Dermis blood vessel endothelial cell (primary cell): ENCODE measurements at regions not wholly inside any gene's neighbourhood (a gene's known extent, or its start where the extent isn't known, plus 50 kb on each side); places are given as distances from the start of the nearest gene placed in this dataset.

Experiments
- DNase-seq: peaks from one replicate; pipeline ENCODE4 v3.0.0; 2010

DNA sequence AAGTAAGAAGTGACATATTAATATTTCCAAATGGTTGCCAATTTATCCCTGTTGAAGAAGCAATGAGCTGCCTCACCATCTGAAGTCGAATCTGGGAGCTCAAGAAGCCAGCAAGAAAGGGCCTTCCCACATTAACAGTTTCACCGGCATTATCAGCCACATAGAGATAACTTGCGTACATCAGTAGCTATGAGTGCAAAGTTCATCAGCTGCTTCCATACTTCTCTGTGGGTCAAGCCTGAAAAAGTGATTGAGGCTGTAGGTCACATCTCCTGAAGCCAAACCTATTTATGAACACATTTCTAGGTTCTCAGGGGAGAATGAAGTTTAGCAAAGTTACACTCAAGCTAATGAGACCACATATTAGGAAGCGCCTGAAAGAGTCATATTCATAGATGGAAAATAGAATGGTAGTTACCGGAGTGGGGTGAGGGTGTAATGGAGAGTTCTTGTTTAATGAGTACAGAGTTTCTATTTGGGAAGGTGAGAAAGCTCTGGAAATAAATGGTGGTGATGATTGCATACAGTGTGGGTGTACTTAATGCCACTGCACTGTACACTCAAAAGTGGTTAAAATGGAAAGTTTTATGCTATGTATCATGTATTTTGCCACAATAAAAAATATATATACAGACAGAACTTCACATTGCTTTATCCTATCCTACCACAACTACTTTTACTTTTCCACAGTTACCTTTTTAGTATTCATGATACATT is 189.3 kb upstream of the SP4 start:
- no peak for DNase-seq

DNA sequence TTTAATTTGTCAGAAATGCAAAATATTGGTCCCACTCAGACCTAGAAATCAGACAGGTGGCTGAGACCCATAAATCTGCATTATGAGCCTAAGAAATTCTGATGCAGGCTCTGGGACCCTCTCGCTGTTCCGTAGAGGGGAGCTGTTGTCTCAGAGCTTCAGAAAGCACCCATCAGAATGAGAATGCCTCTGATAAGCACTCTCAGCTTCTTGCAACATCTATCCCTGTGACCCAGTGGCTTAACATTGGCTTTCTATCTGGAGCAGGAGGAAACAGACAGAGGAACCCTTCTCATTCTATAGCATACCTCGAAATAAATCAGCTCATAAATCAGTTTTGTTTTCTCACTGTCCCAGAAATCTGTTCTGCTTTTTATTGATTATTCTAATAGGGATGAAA is 184.6 kb upstream of the SP4 start:
- no peak for DNase-seq

DNA sequence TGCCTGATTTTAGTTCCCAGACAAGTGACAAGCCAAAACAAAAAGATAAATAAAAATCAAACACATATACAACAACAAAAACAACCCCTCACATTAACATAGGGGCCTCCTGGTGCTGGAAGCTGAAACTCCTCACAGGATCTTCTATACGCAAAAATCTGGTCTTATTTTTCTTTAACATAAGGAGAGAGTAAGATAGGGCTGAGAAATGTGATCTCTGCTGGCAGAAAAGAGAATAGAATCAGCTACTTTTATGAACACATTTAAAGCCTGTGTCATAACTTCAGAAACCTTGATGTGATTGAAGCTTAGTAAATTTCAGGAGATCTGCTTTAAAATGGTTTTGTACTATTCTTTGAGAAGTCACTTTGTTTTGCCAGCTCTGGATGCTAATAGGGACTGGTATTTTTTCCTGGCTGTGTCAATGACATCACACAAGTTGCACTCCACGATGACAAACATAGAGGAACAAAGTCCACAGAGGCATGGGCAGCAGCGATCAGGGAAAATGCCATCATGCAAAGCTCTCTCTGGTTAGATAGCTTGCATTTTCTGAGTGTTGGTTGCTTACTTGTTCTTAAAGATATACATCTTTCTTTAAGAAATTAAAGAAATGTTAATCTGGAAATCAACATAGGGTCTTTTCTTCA is 176.6 kb upstream of the SP4 start:
- no peak for DNase-seq

DNA sequence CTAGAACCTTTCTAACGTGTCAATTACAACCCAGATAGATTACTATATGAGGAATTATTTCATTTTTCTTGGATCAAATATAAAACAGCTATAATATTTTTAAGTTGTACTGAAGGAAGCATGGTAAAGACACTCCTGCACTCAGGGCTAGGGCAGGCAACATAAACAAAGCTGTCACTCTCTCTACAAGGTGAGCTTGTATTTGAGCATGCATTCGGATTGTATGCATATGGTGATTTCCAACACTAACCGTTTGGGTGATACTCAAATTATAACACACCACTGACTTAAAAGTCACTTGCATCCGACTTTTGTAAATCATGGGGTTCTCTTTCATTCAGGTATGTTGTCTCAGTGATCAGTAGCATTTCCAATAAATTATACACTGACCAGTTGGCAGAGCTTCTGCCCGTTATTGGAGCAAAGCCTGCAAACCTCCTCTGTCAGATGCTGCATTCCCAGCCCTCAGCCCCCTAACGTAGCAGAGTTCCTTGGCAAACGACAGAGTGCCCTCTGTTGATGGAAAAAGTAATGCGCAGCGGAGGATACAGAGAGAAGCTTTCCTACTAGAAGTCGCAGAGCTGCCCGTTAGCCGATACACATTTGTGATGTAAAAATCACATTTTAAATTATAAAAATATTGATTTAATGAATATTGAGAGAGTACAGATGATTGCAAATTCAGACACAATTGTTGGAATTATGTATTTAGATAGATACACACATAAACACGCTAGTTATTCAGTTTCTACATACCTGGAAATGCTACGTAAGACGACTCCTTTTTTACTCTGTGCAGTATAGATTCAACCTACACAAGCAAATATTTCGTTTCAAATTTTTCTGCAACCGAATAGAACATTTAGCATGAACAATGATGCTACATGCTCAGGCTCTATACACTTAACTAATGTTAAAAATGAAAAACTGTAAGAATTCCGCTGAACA is 173.9 kb upstream of the SP4 start:
- DNase-seq, result peak; percentile 78

DNA sequence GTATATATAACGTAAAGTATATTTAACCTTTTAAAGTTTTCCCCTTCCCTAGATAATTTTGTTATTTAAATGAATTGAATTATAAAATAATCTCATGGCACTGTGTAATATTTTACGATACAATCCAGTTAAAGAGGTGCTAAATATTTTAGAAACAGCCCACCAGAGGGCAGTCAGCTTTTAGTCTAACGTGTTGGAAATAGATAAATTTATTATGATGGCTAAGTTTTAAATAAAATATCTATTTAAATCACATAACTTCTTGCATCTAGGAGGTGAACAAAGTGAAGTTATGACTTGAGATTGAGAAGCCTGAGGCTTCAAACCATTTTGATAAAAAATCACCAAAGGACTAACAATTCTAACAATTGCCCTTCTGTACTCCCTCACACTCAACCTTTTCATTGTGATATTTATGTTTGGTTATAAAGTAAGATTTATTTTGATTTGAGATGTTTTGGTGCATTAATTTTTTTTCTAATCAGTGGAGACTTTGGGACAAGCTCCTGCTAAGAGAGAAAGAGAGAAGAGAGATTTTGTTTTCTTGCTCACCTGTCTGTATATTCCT is 171.5 kb upstream of the SP4 start:
- DNase-seq, result peak; percentile 72

DNA sequence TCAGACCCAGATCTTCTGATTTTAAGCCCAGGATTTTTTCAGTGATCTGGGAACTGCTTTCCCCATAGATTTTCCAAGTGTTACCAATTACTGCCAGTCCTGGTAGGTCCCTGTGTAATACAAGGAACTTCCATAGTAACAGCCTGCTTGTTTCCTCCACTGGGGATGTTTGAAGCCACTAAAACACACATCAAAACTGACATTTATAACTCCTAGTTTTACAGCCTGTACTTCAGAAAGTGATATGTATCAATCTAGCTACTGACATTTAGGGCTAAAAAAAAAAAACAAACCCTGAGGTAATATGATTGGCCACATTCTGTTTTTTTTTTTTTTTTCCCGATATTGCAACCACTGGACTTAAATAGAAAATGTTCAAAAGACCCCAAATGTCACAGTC is 166.9 kb upstream of the SP4 start:
- no peak for DNase-seq

DNA sequence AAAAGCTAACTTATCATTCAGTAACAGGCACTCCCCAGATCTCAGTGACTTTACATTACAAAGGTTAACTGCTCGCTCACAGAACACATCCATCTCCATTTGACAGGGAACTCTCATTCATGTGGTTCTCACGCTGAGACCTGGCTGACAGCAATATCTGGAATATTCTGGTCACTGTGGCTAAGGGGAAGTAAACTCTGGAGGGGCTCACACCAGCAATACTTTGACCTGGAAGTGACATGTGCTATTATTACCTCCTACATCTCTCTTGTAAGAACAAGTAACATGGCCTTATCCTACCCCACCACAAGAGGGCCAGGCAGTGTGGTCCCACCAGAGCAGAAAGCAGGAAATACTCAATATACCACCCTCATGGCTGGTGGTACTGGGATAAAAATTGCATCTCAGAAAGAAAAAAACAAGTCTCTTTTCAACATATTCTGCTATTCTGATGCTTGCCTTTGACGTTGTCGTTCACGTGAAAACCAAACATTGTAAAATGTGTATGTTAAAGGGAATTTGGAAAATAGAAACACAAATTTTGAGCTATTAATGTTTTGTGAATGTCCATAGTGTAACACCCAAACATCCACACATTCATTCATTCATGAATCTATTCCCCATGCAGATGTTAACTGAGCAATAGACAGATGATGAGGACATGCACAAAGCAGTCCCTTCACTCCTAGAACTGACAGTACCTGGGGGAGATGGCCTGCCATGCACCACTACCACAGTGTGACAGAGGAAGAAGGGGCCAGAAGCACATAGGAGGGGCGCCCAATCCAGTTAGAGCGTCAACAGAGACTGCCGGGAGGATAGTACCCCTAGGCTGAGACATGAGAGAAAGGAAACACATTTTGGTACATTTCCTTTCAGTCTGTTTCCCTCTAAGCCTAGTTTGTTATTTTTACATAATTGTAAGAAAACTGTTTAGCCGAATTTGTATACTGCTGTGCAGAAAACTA is 166.0 kb upstream of the SP4 start:
- peak; percentile 68 for DNase-seq

DNA sequence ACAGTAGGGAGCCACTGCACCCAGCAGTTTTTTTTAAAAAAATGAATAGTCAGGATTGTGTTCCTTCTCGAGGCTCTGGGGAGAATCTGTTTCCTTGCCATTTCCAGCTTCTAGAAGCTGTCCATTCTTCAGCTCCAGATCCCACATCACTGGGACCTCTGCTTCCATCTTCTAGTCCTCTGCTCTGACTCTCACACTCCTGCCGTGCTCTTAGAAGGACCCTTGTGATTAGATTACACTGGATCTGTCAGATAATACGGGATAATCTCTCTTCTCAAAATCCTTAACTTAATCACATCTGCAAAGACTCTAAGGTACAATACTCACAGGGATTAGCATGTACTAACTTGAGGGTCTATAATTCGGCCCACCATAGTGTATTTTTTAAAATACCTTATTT is 158.9 kb upstream of the SP4 start:
- DNase-seq, result no peak

DNA sequence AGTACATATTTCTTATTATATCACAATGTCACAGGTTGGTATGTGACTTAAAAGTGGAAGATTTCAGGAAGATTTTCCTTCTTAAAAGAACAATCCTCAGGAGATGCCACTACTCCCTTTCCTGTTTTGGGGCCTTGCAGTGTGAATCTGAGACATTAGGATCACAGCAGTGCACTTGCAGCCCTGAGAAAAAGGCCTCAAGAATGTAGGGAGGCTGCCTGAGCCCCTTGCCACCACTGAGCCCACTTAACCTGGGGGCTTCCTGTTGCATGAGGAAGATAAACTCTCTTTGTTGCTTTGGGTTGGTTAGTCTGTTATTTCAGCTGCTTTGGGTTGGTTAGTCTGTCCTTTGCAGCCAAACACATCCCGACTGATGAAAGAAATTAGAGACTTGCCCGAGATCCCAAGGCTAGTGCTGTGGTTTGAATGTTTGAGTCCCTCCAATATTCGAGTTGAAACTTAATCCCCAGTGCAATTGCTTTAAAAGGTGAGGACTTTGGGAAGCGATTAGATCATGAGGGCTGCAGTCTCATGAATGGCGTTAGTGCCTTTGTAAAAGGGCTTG is 151.3 kb upstream of the SP4 start:
- DNase-seq, result no peak

DNA sequence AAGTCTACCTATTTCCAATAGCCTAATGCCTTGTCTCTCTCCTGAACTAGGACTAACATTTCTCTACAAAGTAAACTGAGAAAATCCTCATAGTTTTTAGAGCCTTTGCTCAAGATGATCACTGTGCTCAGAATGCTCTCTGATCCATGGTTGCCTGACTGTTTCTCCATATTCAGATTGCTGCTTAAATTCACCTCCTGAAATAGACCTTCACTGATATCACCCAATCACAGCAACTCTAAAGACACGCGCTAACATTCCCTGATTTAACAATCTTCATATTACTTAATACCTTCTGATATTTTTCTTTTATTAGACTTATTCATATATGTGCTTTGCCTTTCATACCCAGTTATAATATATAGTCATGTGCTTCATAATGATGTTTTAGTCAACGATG is 148.9 kb upstream of the SP4 start:
- no peak for DNase-seq

DNA sequence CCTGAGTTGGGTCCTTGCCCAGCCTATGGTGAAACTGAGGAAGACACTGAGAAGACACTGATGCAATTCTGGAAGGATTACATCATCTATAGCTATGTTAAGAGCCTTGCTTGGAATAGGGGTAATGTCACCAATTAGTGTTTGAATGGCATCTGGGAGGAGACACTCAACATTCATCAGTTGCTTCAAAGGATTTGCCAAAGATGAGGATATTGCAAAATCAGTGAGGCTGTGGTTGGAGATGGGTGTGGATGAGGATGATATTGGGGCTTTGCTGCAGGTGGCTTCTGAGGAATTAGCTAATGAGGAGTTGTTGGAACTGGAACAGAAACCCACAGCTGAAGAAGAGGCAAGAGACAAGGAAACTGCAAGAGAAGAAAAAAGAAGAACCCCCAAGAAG is 146.7 kb upstream of the SP4 start:
- no peak for DNase-seq

DNA sequence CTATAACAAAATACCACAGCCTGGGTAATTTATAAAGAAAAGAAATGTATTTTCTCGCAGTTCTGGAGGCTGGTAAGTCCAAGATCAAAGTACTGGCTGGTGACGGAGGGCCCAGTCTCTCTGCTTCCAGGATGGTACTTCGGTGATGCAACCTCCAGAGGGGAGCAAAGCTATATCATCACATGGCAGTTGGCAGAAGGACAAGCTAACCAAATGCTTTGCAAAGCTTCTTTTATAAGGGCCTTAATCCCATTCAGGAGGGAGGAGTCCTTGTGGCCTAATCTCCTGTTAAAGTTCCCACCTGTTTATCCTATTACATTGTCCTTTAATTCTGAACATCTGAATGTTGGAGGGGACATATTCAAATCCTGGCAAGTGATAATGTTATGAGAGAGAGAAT is 134.1 kb upstream of the SP4 start:
- DNase-seq, result no peak

DNA sequence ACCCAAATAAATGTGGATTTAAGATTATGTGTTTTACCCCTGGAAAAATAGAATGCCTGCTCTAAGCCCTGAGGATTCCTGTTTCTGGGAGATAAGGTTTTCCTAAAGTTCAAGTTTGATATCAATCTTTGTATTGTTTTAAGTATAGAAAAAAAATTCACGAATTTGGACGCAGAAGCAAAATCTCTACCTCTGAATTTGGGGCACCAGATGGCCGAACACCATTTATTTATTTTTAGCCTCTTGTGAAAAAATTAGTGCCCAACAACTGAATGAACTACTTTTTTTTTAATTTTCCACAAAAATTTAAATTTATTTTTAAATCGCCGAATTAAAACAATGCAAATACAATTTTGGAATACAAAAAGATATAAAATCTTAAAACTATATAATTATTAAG is 128.1 kb upstream of the SP4 start:
- no peak for DNase-seq

DNA sequence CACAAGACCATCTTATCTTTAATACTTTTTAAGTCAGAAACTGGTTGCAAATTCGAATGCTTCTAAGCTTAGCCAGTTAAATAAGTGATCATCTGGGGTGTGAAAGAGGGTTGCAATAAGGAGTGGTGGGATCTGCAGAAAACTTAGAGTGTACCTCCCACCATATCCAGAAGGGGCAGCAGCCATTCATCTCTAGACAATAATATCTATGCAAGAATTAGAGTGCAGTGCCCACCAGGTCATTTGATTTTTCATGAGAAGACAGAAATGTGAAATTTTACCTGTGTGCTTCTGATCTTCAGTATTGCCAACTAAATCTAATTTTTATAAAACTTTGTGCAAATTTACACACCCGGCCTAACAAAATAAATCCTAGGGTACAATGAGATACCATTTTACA is 127.2 kb upstream of the SP4 start:
- peak; percentile 9 for DNase-seq

DNA sequence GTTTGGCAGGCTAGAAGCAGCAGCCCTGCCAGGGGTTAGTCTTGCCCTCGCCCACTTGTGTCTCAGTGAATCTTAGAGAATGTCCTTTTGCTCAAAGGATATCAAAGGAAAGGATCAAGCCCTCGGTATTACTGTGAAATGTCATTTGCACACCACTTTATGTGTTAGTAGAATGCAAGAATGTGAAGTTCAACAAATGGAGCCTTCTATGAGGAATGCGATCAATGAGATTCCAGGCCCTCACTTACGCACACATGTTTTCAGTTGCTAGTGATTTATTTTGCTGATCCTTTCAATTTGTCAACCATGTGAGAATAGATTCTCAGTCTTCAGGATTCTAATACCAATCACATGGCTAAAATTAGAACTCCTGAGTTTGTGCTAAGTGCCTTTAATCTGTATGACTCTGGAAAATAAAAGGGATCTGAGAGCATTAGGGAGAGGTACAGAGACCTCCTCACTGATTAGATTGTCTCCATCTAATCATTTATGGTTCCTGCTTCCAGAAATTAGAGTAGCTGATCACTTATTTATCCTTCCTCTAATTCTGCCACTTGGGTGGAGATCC is 123.0 kb upstream of the SP4 start:
- DNase-seq, result no peak

DNA sequence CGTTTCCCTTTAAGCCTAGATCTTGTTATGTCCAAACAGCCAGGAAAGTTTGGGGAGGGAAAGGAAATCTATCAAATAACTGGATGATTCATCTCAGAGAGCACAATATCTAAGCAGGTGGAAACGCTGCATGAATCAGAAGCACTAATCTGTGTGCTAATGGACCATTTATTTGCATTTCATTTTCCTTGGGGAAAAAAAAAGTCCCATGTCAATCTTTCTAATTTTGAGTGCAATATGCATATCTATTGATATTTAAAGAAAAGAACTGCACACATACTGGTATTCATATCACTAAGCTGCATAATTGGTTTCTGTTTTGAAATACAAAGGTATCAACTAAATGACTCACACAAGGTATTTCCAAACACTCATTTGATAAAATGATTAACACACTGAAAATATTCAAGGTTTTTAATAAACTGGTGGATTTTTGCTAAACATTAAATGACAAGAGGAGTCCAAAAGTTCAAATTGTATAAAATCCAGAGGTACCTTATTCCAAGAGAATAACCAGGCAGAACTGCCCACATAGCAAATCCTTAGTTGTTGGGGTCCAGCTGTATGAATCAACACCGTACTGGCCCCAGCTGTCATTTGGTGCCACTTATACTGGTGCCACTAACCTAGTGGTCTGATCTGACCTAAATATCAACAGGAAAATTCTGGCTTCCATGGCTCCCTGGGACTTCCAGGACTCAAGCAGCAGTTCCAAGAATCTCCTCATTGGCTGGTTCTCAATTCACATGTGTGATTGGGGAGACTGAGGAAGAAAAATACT is 122.2 kb upstream of the SP4 start:
- DNase-seq, result peak; percentile 38

DNA sequence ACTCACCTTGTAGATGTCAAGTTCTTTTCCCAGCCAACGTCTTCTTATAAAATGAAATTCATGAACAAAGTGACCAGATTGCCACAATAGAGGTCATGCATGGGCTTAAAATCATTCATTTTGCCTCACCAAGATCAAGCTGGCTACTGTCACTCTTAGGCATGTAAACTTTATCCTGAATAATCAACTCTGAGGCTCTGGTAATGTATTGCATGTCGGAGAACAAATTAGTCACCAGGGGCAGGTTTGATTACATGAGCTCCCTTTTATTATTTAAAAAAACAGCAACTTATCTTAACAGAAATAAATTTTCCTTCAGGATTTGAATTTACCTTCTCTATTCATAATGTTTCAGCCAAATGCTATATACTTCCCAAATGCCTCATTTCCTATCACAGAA is 112.9 kb upstream of the SP4 start:
- no peak for DNase-seq

DNA sequence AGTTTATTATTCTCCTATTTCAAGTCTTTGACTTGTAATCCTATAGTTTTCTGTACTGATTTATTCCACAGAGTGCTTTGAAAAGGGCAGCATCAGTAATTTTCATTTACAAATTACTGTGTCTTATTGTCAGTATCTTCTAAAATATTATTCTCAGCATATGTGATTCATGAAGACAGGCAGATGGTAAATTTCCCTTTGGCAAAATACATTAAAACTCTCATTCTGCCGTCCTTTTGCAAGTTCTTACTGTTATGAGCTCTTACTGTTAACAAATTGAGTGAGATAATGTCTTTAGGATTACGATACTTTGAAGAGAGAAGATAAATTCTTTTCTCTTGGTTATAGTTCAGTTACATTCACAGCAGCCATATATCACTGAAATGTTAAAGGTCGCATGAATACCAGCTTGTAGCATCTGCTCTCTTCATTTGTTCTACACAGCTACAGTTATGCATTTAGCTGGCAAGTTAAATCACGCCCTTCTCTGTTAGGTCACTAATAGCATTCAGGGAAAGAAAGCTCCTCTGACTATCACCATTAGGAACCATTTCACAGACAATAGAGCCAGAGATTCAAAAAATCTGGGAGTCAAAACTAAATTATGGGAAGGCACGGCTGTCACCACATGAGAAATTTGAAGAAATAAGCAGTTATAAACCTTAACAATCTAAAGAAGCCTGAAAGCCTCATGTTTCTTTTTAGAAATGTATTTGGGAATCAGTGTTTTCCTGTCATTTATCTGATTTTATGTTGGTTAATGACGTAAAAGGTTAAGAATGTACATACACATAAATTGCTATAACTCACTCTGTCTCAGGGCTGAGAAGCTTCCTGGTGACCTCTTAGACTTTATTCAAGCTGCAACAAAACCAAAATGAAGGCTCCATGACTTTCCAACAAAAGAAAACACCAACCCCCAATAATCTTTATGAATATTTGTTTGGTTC is 109.6 kb upstream of the SP4 start:
- DNase-seq, result peak; percentile 55

DNA sequence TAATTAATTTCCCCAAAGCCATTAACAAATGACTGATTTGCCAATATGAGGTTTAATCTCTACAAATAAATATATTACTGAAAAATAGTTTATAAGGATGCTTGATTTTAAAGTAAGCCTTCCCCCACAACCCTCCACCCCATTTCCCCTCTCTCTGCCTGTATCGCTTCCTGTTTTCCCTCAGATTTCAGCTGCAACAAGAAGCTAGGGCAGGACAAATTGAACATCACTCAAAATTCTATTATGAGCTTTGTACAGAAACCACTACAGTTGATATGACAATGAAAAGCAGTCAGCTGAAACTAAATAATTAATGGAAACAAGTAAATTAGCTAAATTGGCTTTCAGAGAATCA is 109.0 kb upstream of the SP4 start:
- peak; percentile 15 for DNase-seq
